SK-N-MC (cell line): ENCODE measurements at regions not wholly inside any gene's neighbourhood (a gene's known extent, or its start where the extent isn't known, plus 50 kb on each side); places are given as distances from the start of the nearest gene placed in this dataset.

ENCODE experiments used
- EZH2 ChIP-seq: fragments of 200-600 bp; sonication (generic); IDR thresholded peaks from one replicate; pipeline ENCODE4 v1.6.1; 2017; ENCODE audit warnings: antibody characterized with exemption
- POLR2AphosphoS5 ChIP-seq: IDR thresholded peaks from 2 replicates; pipeline ENCODE4 v1.6.1; 2012; ENCODE audit warnings: mild to moderate bottlenecking, low read depth, low read length, borderline replicate concordance

GRCh38 chr2:134154246-134154645, 99.6 kb upstream of the MGAT5 start:
- no peak for TF ChIP-seq EZH2
- TF ChIP-seq POLR2AphosphoS5: no peak
